GM23338 (cell line): ENCODE measurements at regions not wholly inside any gene's neighbourhood (a gene's known extent, or its start where the extent isn't known, plus 50 kb on each side); places are given as distances from the start of the nearest gene placed in this dataset.

Experiments
- ATAC-seq: fragments of 200-7000 bp; cut with Tn5 transposase; 3 replicates; pipeline ENCODE4 v1.9.1; 2020
- DNase-seq: peaks from one replicate; pipeline ENCODE4 v3.0.0-alpha.2; 2015; ENCODE audit warnings: low spot score
- H2AFZ ChIP-seq: fragments of 200-600 bp; sonication (generic); 2 replicates; pipeline ENCODE4 v1.8.0; 2016; ENCODE audit warnings: antibody characterized with exemption, mild to moderate bottlenecking, moderate library complexity
- H3F3A ChIP-seq: fragments of 200-600 bp; sonication (generic); replicated peaks from 2 replicates; pipeline ENCODE4 v1.8.0; 2017; ENCODE audit warnings: antibody characterized with exemption, mixed run types, low read depth
- H3K27ac ChIP-seq: fragments of 200-600 bp; sonication (generic); 2 replicates; pipeline ENCODE4 v1.6.1; 2016; ENCODE audit warnings: low read depth
- H3K27me3 ChIP-seq: fragments of 200-600 bp; sonication (generic); 2 replicates; pipeline ENCODE4 v1.8.0; 2016; ENCODE audit warnings: mild to moderate bottlenecking, mixed run types, moderate library complexity; ENCODE audit not compliant: insufficient read depth
- H3K36me3 ChIP-seq: fragments of 200-600 bp; sonication (generic); 2 replicates; pipeline ENCODE4 v1.8.0; 2016; ENCODE audit warnings: mild to moderate bottlenecking; ENCODE audit not compliant: insufficient read depth
- H3K4me1 ChIP-seq: fragments of 200-600 bp; sonication (generic); 2 replicates; pipeline ENCODE4 v1.8.0; 2016; ENCODE audit warnings: mild to moderate bottlenecking, moderate library complexity; ENCODE audit not compliant: insufficient read depth
- H3K4me2 ChIP-seq: fragments of 200-600 bp; sonication (generic); 2 replicates; pipeline ENCODE4 v1.7.1; 2017; ENCODE audit warnings: mixed run types
- H3K4me3 ChIP-seq: fragments of 200-600 bp; sonication (generic); 2 replicates; pipeline ENCODE4 v1.6.1; 2016; ENCODE audit warnings: mixed run types
- H3K79me2 ChIP-seq: fragments of 200-600 bp; sonication (generic); replicated peaks from 2 replicates; pipeline ENCODE4 v1.8.0; 2017; ENCODE audit warnings: mild to moderate bottlenecking; ENCODE audit not compliant: insufficient read depth
- H3K9me2 ChIP-seq: fragments of 200-600 bp; sonication (generic); 2 replicates; pipeline ENCODE4 v1.8.0; 2017; ENCODE audit not compliant: insufficient read depth
- H4K20me1 ChIP-seq: fragments of 200-600 bp; sonication (generic); replicated peaks from 2 replicates; pipeline ENCODE4 v1.8.0; 2017; ENCODE audit warnings: mild to moderate bottlenecking; ENCODE audit not compliant: insufficient read depth
- H3K27ac Mint-ChIP-seq: 2 replicates; pipeline ENCODE4 v1.8.0; 2020; ENCODE audit warnings: inconsistent platforms, mild to moderate bottlenecking, moderate library complexity, mixed read lengths
- H3K27me3 Mint-ChIP-seq: 3 replicates; pipeline ENCODE4 v1.8.0; 2022; ENCODE audit warnings: low read depth, mild to moderate bottlenecking, moderate library complexity, mixed read lengths, inconsistent platforms; ENCODE audit not compliant: insufficient read depth, poor library complexity
- H3K36me3 Mint-ChIP-seq: 3 replicates; pipeline ENCODE4 v1.8.0; 2021; ENCODE audit warnings: low read depth, mild to moderate bottlenecking, inconsistent platforms, moderate library complexity, mixed read lengths
- H3K4me1 Mint-ChIP-seq: 3 replicates; pipeline ENCODE4 v1.8.0; 2020; ENCODE audit warnings: mild to moderate bottlenecking, inconsistent platforms, mixed read lengths
- H3K4me3 Mint-ChIP-seq: 3 replicates; pipeline ENCODE4 v1.8.0; 2021; ENCODE audit warnings: moderate library complexity, mild to moderate bottlenecking, inconsistent platforms, mixed read lengths
- H3K9me3 Mint-ChIP-seq: 3 replicates; pipeline ENCODE4 v1.8.0; 2020; ENCODE audit warnings: moderate library complexity, mild to moderate bottlenecking, inconsistent platforms, mixed read lengths
- CREB1 ChIP-seq: fragments of 250-450 bp; sonication (Bioruptor Pico); IDR thresholded peaks from 2 replicates; pipeline ENCODE4 v1.5.0; 2020; ENCODE audit warnings: low read depth, mild to moderate bottlenecking, moderate library complexity
- EZH2 ChIP-seq: fragments of 200-600 bp; sonication (generic); IDR thresholded peaks from one replicate; pipeline ENCODE4 v1.8.0; 2017; ENCODE audit warnings: antibody characterized with exemption, mild to moderate bottlenecking, low read depth; ENCODE audit not compliant: unreplicated experiment
- EZH2phosphoT487 ChIP-seq: fragments of 200-600 bp; sonication (generic); IDR thresholded peaks from one replicate; pipeline ENCODE4 v1.8.1; 2018; ENCODE audit warnings: antibody characterized with exemption; ENCODE audit not compliant: unreplicated experiment
- JUNB ChIP-seq: IDR thresholded peaks from one replicate; pipeline ENCODE4 v1.6.1; 2016; ENCODE audit warnings: antibody characterized with exemption; ENCODE audit not compliant: unreplicated experiment
- NANOG ChIP-seq: IDR thresholded peaks from 2 replicates; pipeline ENCODE4 v1.6.1; 2016; ENCODE audit warnings: antibody characterized with exemption, borderline replicate concordance
- POLR2AphosphoS5 ChIP-seq: IDR thresholded peaks from 2 replicates; pipeline ENCODE4 v1.6.1; 2016; ENCODE audit warnings: antibody characterized with exemption, low read depth
- STAT1 ChIP-seq: IDR thresholded peaks from one replicate; pipeline ENCODE4 v1.6.1; 2016; ENCODE audit warnings: antibody characterized with exemption; ENCODE audit not compliant: unreplicated experiment
- ZNF114 ChIP-seq: fragments of 250-450 bp; sonication (Bioruptor Pico); IDR thresholded peaks from 2 replicates; pipeline ENCODE4 v1.5.0; 2020; ENCODE audit warnings: mild to moderate bottlenecking, moderate library complexity
- ZNF331 ChIP-seq: fragments of 250-450 bp; sonication (Bioruptor Pico); IDR thresholded peaks from 2 replicates; pipeline ENCODE4 v1.5.0; 2020; ENCODE audit warnings: low read depth, mild to moderate bottlenecking, moderate library complexity
- TF ChIP-seq, protein P1 (sequence below): fragments of 250-450 bp; sonication (Bioruptor Pico); IDR thresholded peaks from 2 replicates; pipeline ENCODE4 v1.5.0; 2020; ENCODE audit warnings: mild to moderate bottlenecking, moderate library complexity
- TF ChIP-seq, protein P2 (sequence below): IDR thresholded peaks from 2 replicates; pipeline ENCODE4 v1.6.1; 2016; ENCODE audit warnings: antibody characterized with exemption
- TF ChIP-seq, protein P3 (sequence below): IDR thresholded peaks from one replicate; pipeline ENCODE4 v1.6.1; 2018; ENCODE audit warnings: antibody characterized with exemption; ENCODE audit not compliant: unreplicated experiment
- TF ChIP-seq, protein P4 (sequence below), 2 experiments: fragments of 200-600 bp in 1 of 2; sonication (generic) in 1 of 2; conservative IDR thresholded peaks; 2 replicates each; pipeline versions ENCODE4 v1.5.1 to v1.6.1; 2016 to 2017; ENCODE audit warnings: antibody characterized with exemption in 2 of 2, low read depth in 2 of 2, mild to moderate bottlenecking in 2 of 2, moderate library complexity in 1 of 2

DNA sequence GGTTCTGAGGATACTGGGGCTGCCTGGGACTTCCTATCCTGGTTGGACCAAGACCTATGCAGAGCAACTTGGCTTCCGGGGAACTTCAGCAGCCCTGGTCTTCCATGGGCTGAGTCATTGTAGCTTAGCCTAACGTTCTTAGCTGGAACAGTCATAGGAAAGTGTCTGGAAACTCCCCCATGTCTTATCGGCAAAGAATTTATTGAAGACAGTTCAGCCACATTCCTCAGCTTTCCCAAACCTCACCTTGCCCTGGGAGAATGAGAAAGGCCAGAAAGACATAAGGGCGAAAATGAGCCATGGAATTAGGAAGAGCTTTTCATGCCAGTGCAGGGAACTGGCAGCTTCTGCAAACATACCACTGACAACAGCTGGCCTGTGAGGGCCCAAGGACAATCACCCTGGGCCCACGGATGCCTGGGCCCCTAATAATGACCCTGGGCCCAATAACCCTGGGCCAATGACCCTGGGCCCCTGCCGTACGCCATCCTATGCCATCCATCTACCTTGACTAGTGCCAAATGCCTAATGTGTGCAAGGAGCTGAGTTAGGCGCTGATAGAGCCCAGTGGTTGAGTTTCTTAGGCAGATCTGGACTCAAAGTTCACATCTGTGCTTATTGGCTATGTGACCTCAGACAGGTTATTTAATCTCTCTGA is 114.4 kb upstream of the GADD45A start:
- TF ChIP-seq, protein P1, sequence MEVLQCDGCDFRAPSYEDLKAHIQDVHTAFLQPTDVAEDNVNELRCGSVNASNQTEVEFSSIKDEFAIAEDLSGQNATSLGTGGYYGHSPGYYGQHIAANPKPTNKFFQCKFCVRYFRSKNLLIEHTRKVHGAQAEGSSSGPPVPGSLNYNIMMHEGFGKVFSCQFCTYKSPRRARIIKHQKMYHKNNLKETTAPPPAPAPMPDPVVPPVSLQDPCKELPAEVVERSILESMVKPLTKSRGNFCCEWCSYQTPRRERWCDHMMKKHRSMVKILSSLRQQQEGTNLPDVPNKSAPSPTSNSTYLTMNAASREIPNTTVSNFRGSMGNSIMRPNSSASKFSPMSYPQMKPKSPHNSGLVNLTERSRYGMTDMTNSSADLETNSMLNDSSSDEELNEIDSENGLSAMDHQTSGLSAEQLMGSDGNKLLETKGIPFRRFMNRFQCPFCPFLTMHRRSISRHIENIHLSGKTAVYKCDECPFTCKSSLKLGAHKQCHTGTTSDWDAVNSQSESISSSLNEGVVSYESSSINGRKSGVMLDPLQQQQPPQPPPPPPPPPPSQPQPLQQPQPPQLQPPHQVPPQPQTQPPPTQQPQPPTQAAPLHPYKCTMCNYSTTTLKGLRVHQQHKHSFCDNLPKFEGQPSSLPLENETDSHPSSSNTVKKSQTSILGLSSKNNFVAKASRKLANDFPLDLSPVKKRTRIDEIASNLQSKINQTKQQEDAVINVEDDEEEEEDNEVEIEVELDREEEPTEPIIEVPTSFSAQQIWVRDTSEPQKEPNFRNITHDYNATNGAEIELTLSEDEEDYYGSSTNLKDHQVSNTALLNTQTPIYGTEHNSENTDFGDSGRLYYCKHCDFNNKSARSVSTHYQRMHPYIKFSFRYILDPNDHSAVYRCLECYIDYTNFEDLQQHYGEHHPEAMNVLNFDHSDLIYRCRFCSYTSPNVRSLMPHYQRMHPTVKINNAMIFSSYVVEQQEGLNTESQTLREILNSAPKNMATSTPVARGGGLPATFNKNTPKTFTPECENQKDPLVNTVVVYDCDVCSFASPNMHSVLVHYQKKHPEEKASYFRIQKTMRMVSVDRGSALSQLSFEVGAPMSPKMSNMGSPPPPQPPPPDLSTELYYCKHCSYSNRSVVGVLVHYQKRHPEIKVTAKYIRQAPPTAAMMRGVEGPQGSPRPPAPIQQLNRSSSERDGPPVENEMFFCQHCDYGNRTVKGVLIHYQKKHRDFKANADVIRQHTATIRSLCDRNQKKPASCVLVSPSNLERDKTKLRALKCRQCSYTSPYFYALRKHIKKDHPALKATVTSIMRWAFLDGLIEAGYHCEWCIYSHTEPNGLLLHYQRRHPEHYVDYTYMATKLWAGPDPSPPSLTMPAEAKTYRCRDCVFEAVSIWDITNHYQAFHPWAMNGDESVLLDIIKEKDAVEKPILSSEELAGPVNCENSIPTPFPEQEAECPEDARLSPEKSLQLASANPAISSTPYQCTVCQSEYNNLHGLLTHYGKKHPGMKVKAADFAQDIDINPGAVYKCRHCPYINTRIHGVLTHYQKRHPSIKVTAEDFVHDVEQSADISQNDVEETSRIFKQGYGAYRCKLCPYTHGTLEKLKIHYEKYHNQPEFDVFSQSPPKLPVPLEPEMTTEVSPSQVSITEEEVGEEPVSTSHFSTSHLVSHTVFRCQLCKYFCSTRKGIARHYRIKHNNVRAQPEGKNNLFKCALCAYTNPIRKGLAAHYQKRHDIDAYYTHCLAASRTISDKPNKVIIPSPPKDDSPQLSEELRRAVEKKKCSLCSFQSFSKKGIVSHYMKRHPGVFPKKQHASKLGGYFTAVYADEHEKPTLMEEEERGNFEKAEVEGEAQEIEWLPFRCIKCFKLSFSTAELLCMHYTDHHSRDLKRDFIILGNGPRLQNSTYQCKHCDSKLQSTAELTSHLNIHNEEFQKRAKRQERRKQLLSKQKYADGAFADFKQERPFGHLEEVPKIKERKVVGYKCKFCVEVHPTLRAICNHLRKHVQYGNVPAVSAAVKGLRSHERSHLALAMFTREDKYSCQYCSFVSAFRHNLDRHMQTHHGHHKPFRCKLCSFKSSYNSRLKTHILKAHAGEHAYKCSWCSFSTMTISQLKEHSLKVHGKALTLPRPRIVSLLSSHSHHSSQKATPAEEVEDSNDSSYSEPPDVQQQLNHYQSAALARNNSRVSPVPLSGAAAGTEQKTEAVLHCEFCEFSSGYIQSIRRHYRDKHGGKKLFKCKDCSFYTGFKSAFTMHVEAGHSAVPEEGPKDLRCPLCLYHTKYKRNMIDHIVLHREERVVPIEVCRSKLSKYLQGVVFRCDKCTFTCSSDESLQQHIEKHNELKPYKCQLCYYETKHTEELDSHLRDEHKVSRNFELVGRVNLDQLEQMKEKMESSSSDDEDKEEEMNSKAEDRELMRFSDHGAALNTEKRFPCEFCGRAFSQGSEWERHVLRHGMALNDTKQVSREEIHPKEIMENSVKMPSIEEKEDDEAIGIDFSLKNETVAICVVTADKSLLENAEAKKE (CRISPR knock-in tag) = no peak
- TF ChIP-seq JUNB (no peak), POLR2AphosphoS5 (no peak), ZNF331 (no peak), NANOG (no peak), EZH2phosphoT487 (no peak), ZNF114 (CRISPR knock-in tag) (no peak), EZH2 (no peak), CREB1 (CRISPR knock-in tag) (no peak), STAT1 (no peak)
- TF ChIP-seq, protein P2, sequence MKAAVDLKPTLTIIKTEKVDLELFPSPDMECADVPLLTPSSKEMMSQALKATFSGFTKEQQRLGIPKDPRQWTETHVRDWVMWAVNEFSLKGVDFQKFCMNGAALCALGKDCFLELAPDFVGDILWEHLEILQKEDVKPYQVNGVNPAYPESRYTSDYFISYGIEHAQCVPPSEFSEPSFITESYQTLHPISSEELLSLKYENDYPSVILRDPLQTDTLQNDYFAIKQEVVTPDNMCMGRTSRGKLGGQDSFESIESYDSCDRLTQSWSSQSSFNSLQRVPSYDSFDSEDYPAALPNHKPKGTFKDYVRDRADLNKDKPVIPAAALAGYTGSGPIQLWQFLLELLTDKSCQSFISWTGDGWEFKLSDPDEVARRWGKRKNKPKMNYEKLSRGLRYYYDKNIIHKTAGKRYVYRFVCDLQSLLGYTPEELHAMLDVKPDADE = no peak
- TF ChIP-seq, protein P3, sequence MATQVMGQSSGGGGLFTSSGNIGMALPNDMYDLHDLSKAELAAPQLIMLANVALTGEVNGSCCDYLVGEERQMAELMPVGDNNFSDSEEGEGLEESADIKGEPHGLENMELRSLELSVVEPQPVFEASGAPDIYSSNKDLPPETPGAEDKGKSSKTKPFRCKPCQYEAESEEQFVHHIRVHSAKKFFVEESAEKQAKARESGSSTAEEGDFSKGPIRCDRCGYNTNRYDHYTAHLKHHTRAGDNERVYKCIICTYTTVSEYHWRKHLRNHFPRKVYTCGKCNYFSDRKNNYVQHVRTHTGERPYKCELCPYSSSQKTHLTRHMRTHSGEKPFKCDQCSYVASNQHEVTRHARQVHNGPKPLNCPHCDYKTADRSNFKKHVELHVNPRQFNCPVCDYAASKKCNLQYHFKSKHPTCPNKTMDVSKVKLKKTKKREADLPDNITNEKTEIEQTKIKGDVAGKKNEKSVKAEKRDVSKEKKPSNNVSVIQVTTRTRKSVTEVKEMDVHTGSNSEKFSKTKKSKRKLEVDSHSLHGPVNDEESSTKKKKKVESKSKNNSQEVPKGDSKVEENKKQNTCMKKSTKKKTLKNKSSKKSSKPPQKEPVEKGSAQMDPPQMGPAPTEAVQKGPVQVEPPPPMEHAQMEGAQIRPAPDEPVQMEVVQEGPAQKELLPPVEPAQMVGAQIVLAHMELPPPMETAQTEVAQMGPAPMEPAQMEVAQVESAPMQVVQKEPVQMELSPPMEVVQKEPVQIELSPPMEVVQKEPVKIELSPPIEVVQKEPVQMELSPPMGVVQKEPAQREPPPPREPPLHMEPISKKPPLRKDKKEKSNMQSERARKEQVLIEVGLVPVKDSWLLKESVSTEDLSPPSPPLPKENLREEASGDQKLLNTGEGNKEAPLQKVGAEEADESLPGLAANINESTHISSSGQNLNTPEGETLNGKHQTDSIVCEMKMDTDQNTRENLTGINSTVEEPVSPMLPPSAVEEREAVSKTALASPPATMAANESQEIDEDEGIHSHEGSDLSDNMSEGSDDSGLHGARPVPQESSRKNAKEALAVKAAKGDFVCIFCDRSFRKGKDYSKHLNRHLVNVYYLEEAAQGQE = no peak
- TF ChIP-seq, protein P4, sequence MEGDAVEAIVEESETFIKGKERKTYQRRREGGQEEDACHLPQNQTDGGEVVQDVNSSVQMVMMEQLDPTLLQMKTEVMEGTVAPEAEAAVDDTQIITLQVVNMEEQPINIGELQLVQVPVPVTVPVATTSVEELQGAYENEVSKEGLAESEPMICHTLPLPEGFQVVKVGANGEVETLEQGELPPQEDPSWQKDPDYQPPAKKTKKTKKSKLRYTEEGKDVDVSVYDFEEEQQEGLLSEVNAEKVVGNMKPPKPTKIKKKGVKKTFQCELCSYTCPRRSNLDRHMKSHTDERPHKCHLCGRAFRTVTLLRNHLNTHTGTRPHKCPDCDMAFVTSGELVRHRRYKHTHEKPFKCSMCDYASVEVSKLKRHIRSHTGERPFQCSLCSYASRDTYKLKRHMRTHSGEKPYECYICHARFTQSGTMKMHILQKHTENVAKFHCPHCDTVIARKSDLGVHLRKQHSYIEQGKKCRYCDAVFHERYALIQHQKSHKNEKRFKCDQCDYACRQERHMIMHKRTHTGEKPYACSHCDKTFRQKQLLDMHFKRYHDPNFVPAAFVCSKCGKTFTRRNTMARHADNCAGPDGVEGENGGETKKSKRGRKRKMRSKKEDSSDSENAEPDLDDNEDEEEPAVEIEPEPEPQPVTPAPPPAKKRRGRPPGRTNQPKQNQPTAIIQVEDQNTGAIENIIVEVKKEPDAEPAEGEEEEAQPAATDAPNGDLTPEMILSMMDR (conservative IDR thresholded peaks at IDR 0.05; ENCODE audit: low read depth in 2 of 2) = no peak
- H3K27ac ChIP-seq = no peak overlapping the region
- Mint-ChIP-seq H3K27me3 (peaks cover 2% of the 10 kb centered on the region), H3K4me1 (peaks cover 7% of the 10 kb centered on the region), H3K27ac (no peak overlapping the region), H3K36me3 (no peaks in the 10 kb centered on the region), H3K9me3 (peaks cover under 1% of the 10 kb centered on the region; the same call in 1 of the 3 replicates), H3K4me3 (no peak overlapping the region)
- 0 out of 2 replicates have a peak overlapping the region, but pooled peaks have one; percentile 28 for H2AFZ ChIP-seq
- no peaks in the 10 kb centered on the region for H3K27me3 ChIP-seq
- no peaks in the 10 kb centered on the region for H3F3A ChIP-seq
- DNase-seq (no peak), ATAC-seq (no peak)
- H3K4me1 ChIP-seq = no peaks in the 10 kb centered on the region
- H3K9me2 ChIP-seq = no peaks in the 10 kb centered on the region
- no peaks in the 10 kb centered on the region for H3K79me2 ChIP-seq
- no peak overlapping the region for H3K4me2 ChIP-seq
- H3K36me3 ChIP-seq = no peaks in the 10 kb centered on the region
- H3K4me3 ChIP-seq = no peak overlapping the region
- no peaks in the 10 kb centered on the region for H4K20me1 ChIP-seq
